NCI-H1694 (cell line): ENCODE measurements at regions not wholly inside any gene's neighbourhood (a gene's known extent, or its start where the extent isn't known, plus 50 kb on each side); places are given as distances from the start of the nearest gene placed in this dataset.

Source experiments
- DNase-seq: peaks from one replicate; lab custom pipeline; 2025; lab: John Stamatoyannopoulos, UW

GRCh38 chr5:40037713-40038112 is 612.9 kb upstream of the DAB2 start:
- DNase-seq, result no peak

- DNase-seq, result no peak
These were observed 609.7 kb upstream of the DAB2 start for GRCh38 chr5:40034441-40034840.

DNA sequence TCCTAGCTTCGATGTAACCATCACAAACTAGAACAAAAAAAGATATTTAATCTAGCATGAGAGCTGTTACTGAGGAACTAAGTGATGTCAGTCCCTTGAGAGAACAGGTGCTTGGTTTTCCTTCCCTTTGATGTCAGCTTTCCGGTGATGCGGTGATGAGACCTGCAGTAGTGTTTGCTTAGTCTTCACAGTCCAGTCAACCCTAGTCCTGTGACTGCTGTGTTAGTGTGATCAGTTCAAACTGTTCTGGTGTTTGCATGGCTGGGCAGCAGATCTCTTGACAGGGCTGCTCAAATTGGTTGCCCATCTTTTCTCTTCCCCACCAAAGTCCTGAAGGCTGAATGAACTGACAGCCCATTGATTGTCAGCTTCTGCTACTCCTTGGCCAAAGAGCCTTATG is 608.6 kb upstream of the DAB2 start:
- no peak for DNase-seq

- no peak for DNase-seq
These were observed 608.2 kb upstream of the DAB2 start for GRCh38 chr5:40033009-40033408.

DNA sequence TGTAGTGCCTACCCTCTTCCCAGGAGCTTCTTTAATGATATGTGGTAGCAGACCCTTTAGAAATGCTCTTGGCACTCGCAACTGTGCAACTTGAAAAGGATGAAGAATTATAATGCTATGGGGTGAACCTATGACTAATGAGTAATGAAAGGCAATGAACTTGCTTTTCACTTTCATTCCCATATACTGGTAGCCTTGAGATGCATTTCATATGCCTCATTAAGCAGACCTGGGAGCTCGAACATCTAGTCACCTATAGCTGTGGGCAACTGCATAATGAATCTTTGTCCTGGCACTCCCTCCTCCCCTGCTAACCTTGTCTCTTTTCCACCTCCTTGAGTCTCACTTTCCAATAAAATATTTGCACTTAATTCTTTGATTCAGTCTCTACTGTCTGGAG is 605.9 kb upstream of the DAB2 start:
- DNase-seq, result no peak

- no peak for DNase-seq
These were observed 605.1 kb upstream of the DAB2 start for GRCh38 chr5:40029711-40030495.

DNA sequence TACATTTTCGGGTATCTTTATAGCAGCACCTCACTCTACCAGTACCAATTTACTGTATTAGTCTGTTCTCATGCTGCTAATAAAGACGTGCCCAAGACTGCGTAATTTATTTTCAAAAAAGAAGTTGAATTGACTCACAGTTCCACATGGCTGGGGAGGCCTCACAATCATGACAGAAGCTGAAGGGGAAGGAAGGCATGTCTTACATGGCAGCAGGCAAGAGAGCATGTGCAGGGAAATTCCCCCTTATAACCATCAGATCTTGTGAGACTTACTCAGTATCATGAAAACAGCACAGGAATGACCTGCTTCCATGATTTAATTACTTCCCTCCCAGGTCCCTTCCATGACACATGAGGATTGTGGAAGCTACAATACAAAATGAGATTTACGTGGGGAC is 602.6 kb upstream of the DAB2 start:
- DNase-seq, result no peak

- DNase-seq, result no peak
These were observed 600.8 kb upstream of the DAB2 start for GRCh38 chr5:40025586-40025985.

DNA sequence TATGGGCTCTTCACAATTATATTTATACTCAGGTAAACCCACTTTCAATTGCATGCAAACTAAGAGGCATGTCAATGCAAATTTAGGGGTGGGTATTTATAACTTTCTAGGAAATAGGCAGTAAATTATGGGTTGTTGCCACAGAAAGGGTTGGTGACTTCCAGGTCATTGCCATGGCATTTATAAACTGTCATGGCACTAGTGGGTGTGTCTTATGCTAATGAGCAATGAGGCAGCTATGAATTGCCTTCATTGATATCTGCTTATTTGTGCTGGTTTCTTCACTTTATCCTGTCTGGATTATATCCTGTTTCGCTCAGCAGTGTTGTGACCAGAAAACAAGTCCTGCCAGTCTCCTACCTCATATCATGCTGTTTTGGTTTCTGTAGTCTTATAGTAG is 597.3 kb upstream of the DAB2 start:
- no peak for DNase-seq

- no peak for DNase-seq
These were observed 596.2 kb upstream of the DAB2 start for GRCh38 chr5:40021007-40021406.

DNA sequence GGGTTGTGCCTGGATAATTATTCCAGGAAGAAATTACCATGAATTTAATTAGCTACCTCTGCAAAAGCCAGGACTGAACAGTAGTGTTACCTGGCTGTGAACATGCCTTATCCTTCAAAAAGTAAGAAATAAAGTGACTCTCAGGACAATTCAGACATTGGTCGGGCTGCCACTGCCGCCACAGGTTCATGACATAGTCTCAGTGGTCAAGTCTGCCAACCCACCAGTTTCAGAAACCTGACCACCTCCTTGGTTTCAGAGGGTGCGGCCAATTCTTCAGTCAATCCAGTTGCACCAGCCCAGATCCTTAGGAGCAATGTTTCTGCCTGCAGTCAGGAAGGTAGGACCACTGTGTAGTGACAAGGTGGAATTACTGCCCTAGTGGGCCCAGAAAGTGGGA is 593.1 kb upstream of the DAB2 start:
- no peak for DNase-seq

DNA sequence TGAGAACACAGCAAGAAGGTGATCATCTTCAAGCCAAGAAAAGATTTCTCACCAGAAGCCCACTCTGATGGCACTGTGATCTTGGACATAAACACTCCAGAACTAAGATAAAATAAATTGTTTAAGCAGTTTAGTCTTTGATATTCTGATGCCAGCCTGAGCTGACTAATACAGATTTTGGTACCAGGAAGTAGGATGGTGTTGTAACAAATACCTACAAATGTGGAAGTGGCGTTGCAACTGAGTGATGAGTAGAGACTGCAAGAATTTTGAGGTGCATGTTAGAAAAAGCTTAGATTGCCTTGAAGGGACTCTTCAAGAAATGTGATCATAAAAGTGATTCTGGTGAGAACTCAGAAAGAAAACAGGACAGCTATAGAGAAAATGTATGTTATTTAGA is 592.4 kb upstream of the DAB2 start:
- no peak for DNase-seq

- no peak for DNase-seq
These were observed 585.7 kb upstream of the DAB2 start for GRCh38 chr5:40010436-40010835.

- DNase-seq, result no peak
These were observed 581.5 kb upstream of the DAB2 start for GRCh38 chr5:40006260-40006659.

DNA sequence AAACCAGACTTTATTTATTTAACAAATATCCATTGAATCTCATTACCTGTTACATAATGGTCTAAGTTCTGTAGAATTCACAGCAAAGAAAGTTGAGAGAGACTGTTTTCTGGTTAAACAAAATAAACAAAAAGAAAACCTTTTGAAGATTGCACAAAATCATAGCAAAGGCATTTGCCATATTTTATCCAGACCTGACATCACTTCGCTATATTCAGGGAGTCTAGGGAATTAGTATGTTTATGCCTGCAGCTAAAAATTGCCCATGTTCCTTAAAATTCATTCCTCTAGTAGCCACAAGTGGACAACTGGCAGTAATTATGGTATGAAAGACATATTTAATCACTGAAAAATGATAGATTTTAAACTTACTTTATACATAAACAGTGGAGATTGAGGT is 577.0 kb upstream of the DAB2 start:
- no peak for DNase-seq

GRCh38 chr5:39998518-39998917 is 573.7 kb upstream of the DAB2 start:
- no peak for DNase-seq

GRCh38 chr5:39995990-39996389 is 571.2 kb upstream of the DAB2 start:
- DNase-seq, result no peak

DNA sequence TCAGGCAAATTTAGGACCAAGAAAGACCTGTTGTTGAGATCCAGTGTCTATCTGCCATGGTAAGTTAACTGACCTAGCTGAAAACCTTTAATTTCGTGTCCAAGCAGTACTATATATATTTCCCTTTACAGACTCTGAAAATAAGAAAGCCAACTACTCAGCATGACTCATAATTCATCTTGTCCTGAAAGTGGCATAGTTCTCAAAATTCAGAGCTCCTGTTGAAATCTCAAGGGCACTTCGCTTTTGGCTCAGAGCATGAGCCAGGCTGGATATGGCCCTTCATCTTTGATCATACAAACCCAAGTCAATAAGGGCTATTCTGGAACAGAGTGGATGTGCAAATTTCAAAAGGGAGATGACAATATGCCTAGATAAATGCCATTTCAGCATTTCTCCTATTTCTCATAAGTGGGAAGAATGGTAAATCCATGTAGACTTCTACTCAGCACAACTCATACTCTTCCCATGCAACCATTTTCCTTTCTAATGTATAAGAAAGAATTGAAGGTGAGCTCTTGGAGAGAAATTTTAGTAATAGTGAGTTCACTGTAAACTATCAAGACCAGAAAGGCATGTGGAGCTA is 567.9 kb upstream of the DAB2 start:
- no peak for DNase-seq

GRCh38 chr5:39986614-39987013 is 561.8 kb upstream of the DAB2 start:
- no peak for DNase-seq

DNA sequence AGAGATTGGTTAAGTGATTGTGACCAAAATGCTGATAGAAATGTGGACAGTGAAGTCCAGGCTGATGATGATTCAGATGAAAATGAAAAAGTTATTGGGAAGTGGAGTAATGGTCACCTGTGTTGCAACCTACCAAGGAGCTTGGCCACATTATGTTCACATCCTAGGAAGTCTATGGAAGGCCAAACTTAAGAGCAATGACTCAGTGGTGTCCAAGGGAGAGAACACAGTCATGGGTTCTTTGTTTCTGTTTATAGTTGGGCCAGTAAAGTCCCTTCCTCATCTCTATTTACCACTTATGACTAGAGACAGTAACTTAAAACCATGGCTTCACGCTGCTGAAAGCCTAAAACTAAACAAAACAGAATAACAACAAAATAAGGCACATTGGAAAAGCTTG is 555.3 kb upstream of the DAB2 start:
- DNase-seq, result no peak

GRCh38 chr5:39977066-39977655 is 552.4 kb upstream of the DAB2 start:
- DNase-seq, result no peak

DNA sequence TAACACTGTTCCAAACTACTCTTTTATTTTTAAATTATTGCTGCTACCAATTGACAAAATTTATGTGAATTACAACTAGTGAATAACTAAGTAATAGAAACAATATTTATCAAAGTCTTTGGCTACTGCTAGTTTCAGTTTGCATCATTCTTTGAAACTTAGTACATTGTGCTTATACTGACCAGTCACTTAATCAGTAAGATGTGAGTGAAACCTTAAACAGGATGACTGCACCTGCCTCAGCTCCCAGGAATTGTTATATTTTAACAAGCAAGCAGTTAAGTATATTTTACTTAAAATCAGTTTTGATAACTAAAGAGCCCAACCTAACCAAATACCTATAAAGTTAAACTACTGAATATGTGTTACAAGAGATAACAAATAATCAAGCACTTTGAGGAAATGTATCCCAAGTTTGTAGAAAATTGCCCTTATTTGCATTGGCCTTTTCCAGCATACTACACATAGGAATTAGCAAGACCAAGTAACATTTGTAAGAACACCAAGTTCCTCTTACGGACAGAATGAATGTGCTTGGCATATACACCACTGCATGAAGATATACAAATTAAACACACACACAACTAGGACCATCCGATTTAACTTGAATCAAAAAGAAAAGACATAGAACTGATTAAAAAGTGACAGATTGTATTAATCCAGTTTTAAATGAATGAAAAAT is 545.5 kb upstream of the DAB2 start:
- DNase-seq, result no peak

GRCh38 chr5:39968381-39968780 is 543.6 kb upstream of the DAB2 start:
- no peak for DNase-seq
